HG02885 (cell line): ENCODE measurements at regions not wholly inside any gene's neighbourhood (a gene's known extent, or its start where the extent isn't known, plus 50 kb on each side); places are given as distances from the start of the nearest gene placed in this dataset.
"Not testable (repeated sequence)": the region's sequence is repeated elsewhere in the genome, so short reads cannot be mapped to it uniquely, and the experiment has no call there.

ENCODE experiments used
- ATAC-seq: cut with Tn5 transposase; IDR thresholded peaks from one replicate; pipeline ENCODE4 v1.9.1; 2021; ENCODE audit warnings: mild to moderate bottlenecking; ENCODE audit not compliant: unreplicated experiment, poor library complexity

- ATAC-seq, result no peak
Observed at GRCh38 chrX:94758130-94758529, 1084.1 kb downstream of the FAM133A start.

- no peak for ATAC-seq
Observed at GRCh38 chrX:94775640-94776039, 1101.6 kb downstream of the FAM133A start.

DNA sequence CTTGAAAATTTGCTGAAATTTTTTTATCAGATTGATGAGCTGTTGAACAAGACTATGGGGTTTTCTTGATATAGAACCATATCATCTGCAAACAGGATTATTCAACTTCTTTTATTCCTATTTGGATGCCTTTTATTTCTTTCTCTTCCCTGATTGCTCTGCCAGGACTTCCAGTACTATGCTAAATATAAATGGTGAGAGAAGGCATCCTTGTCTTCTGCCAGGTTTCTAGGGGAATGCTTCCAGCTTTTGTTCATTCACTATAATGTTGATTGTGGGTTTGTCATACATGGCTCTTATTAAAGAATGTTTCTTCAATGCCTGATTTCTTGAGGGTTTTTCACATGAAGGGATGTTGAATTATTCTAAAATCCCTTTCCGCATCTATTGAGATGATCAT, 1139.5 kb downstream of the FAM133A start:
- no peak for ATAC-seq

DNA sequence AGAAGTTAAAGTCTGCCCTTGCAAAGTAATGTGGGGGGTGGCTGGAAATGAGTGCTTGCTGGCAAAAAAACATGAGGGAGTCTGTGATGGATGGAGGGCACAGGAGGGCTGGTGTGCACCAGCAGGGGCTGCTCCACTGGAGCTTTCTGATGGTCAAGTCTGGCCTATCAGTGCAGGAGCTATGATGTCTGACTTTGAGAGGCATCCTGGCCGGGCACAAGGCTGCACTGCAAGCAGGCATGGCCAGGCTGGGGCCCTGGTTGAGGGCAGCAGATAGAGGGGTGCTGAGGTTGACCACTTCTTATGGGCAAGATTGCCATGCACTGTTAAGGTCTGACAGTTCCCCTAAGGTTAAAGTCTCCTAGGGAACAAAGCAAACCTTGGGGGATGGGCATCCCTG, 1140.2 kb downstream of the FAM133A start:
- no peak for ATAC-seq

- ATAC-seq, result peak; percentile 69
Observed at GRCh38 chrX:94830717-94831116, 1156.7 kb downstream of the FAM133A start.

DNA sequence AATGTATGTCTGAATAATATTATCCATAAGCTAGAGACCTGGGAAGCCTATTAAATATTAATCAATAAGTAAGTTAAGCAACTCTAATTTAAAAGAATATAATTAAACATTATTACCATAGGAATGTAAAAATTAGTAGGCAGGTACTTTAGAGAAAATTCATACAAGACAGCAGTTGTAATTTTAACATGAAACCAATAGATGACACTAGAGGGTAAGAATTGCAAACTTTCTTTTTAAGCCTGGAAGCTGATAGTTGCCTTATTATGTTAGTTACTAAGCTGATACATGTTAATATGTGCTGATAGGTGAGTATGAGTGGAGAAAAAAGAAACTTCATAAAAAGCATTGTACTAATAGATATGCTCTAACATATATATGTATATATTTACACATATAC, 1157.4 kb downstream of the FAM133A start:
- peak; percentile 52 for ATAC-seq

- ATAC-seq, result no peak
Observed at GRCh38 chrX:94834226-94834625, 1160.2 kb downstream of the FAM133A start.

GRCh38 chrX:94850811-94851210, 1176.8 kb downstream of the FAM133A start:
- no peak for ATAC-seq

GRCh38 chrX:94854251-94854650, 1180.2 kb downstream of the FAM133A start:
- no peak for ATAC-seq

- ATAC-seq, result not testable (repeated sequence)
Observed at GRCh38 chrX:94862470-94862869, 1188.5 kb downstream of the FAM133A start.

- no peak for ATAC-seq
Observed at GRCh38 chrX:94871640-94872039, 1197.6 kb downstream of the FAM133A start.

- no peak for ATAC-seq
Observed at GRCh38 chrX:94901849-94902248, 1227.8 kb downstream of the FAM133A start.

GRCh38 chrX:94908171-94908570, 1234.2 kb downstream of the FAM133A start:
- no peak for ATAC-seq

DNA sequence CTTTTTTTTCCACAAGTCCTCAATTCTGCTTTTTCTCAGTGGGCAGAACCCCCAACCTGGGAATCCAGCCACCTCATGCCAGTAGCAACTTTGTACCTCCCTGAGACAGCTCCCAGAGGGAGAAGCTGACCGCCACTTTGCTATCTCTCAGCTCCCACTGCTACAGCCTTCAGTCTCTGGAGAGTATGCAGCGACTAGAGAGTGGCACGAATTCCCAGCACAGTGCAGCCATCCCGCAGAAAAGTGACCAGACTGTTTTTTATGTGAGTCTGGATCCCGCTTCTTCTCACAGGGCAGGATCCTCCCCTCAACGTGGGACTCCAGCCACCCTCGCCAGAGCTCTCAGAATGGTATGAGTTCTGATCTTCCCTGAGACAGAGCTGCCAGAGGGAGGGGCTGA, 1234.6 kb downstream of the FAM133A start:
- ATAC-seq, result no peak

DNA sequence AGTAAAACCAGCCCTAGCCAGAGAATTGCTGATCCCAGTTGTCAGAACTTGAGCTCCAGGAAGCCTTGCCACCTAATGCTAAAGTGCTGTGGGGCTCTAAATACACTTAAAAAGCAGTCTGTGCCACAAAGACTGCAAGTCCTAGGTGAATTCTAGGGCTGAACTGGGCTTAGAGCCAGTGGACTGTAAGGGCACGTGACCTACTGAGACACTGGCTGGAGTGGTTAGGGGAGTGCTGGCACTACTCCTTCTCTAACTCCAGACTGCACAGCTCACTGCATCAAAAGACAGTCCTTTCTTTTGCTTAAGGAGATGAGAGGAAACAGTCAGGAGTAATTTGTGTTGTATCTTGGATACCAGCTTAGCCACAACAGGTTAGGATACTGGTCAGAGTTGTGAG, 1240.2 kb downstream of the FAM133A start:
- ATAC-seq, result no peak

DNA sequence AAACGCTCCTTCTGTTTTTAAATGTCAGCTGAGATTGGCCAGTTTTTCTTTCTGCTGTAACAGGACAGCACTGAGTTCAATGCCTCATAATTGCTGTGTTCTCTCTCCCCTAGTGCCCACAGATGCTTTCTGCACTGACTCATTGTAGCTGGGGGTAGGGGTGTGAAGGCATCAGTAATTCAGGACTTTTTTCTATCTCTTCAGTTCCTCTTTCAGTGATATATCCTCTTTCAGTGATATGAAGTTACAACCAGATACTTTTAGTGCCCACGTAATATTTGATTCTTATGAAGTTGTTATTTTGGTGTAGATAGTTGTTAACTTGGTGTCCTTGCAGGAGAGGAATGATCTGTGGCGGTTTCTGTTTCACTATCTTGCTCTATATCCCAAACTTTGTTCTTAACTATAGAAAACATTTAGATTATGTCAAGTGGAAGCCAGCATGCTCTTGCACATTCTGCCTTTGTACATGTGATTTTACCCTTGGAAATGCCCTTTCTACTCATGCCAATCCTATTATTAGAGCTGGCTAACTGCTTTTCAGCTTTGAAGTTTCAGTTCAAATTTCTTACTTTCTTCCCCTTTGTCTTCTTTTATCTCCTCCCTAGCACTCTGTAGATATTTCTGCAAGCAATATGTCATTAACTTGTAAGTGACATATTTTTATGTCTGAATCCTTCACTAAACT, 1258.4 kb downstream of the FAM133A start:
- ATAC-seq, result peak; percentile 67

DNA sequence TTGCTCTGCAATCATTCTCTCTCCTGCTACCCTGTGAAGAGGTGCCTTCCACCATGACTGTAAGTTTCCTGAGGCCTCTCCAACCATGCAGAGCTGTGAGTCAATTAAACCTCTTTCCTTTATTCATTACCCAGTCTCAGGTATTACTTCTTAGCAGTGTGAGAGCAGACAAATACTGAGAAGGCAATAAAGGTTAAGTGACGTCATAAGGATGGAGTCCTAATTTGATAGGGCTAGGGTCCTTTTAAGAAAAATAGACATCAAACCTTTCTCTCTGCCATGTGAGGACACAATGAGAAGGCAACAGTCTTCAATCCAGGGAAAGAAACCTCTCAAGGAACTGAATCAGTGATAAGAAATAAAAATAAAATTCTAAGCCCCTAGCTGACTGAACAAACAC, 1262.7 kb downstream of the FAM133A start:
- ATAC-seq, result no peak

DNA sequence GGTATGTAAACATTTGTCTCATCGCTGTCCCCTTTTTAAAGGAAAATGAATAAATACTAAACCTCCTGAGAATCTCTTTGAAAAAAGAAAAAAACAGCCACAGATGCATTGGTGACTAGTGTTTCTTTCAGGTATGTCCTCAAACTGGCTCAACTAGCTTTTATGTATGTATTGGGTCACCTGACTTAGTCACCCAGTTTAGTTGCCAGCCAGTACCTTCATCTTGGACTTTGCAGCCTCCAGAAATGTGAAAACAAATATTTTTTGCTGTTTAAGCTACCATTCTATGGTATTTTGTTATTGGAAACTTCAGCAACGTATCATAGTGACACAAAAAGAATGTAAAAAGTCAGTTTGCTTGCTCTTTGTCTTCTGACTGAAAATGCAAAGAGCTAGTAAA, 1263.5 kb downstream of the FAM133A start:
- ATAC-seq, result no peak

DNA sequence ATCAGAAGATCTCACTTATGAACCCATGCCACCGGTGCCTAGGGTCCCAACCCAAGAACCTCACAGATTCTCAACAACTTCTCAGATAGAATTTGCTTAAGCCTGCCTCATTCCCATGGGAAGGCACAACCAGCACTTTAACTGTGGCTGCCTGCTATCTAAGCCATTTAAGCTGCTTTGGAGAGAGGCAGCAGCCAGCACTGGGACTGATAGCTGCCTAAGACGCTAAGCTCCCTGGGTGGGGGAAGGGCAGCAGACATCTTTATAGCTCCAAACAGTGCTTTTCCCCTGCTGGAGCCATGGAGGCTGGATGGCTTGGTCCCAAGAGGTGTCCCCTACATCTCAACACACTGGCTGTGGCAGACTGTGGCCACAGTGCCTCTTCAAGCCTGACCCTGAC, 1268.6 kb downstream of the FAM133A start:
- ATAC-seq, result no peak

DNA sequence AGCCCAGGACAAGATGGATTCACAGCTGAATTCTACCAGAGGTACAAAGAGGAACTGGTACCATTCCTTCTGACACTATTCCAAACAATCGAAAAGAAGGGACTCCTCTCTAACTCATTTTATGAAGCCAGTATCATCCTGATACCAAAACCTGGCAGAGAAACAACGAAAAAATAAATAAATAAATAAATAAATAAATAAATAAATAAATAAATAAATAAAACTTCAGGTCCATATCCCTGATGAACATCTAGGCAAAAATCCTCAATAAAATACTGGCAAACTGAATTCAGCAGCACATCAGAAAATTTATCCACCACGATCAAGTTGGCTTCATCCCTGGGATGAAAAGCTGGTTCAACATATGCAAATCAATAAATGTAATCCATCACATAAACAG, 1272.1 kb downstream of the FAM133A start:
- ATAC-seq, result not testable (repeated sequence)

- ATAC-seq, result no peak
Observed at GRCh38 chrX:94961730-94962129, 1287.7 kb downstream of the FAM133A start.

DNA sequence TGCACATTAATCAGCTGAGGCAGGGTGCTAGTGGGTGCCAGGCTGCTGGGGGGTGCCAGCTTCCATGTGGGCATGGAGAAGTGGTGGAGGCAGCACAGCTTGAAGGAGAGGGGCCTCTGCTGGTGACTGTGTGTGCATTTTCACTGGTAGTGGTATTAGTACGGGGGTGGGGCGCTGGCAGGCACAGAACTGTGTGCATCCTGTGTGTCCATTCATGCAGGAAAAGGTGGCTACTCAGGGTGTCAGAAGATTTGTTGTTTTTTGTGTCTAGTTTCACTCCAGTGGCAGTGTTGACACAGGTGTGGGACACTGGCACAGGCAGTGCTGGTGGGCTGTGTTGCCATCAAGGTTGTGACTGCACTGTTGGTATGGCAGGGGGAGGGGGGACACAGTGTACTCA, 1303.6 kb downstream of the FAM133A start:
- ATAC-seq, result no peak

DNA sequence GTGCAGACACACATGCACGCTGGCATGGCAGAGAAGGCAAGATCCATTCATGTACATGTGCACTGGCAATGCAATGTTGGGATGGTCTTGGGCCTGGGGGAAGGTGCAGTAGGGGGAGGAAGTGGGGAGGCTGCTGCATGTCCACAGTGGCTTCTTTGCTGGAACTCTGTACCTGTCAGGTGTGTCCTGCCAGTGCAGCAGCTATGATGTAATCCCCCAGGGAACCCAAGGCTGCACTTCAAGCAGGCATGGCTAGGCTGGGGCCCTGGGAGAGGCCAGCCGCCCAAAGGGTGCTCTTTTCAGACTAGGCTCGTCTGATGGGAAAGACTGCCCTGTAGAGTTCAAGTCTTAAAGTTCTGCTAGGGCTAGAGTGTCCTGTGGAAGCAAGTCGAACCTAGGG, 1304.0 kb downstream of the FAM133A start:
- ATAC-seq, result no peak
